ENCODE measurements at regions not wholly inside any gene's neighbourhood (a gene's known extent, or its start where the extent isn't known, plus 50 kb on each side); places are given as distances from the start of the nearest gene placed in this dataset.

DNA sequence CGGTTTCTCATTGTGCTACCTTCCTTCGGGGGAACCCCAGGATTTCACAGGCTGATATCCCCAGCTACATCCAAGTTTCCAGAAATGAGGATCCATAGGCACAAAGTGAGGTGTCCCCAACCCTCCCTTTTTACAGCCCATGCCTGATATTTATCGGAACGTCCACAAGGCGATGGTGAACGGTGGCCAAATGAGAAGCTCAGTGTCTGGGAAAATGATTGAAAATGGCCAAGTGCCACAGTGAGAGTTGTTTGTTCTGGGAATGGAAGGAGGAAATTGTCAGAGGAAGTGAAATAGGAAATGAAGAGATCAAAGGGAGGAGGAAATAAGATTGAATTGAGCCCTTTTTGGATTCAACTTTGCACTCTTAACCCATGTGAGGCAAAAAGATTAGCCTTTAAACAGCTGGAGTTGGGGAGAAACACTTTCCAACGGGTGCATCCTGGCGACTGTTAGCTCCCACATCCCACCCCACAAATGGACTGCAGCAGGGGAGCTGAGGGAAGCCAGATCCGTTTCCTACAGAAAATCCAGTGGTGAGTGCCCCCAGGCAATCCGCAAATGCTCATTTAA is 294.4 kb upstream of the IRX5 start:
- Mint-ChIP-seq H3K4me1 (ENCODE audit: low read depth in 2 of 2) (no peaks in the 10 kb centered on the region), H3K36me3 (no peaks in the 10 kb centered on the region), H3K27ac (no peak overlapping the region), H3K4me3 (no peak overlapping the region), H3K27me3 (peaks cover 0 to 14% of the 10 kb centered on the region in 2 donors), H3K9me3 (no peaks in the 10 kb centered on the region)
- DNase-seq (ENCODE audit: low spot score) (no peak), ATAC-seq (no peak)

DNA sequence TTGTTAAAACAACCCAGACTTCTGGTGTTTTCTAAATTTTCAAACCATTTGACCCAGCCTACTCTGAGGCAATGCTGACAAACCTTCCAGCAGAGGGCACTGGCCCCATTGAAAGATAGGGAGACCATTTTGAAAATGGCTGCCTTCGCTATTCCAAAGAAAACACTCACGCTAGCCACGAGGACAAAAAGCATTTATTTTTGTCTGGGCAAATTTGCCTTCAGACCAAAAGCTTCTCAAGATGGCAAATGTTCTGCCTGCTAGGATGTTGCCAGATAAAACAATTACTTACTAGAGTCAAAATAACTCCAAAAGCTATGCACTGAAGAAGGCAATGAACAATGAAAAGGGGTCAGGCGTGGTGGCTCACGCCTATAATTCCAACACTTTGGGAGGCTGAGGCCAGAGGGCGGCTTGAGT is 296.7 kb upstream of the IRX5 start:
- no peaks in the 10 kb centered on the region for H3K9me3 Mint-ChIP-seq
- H3K4me1 Mint-ChIP-seq (ENCODE audit: low read depth in 2 of 2), result no peaks in the 10 kb centered on the region
- peaks cover 0 to 14% of the 10 kb centered on the region in 2 donors for H3K27me3 Mint-ChIP-seq
- no peak for ATAC-seq
- no peak for DNase-seq (ENCODE audit: low spot score)
- H3K4me3 Mint-ChIP-seq, result no peak overlapping the region
- H3K27ac Mint-ChIP-seq, result no peak overlapping the region
- H3K36me3 Mint-ChIP-seq, result no peaks in the 10 kb centered on the region

DNA sequence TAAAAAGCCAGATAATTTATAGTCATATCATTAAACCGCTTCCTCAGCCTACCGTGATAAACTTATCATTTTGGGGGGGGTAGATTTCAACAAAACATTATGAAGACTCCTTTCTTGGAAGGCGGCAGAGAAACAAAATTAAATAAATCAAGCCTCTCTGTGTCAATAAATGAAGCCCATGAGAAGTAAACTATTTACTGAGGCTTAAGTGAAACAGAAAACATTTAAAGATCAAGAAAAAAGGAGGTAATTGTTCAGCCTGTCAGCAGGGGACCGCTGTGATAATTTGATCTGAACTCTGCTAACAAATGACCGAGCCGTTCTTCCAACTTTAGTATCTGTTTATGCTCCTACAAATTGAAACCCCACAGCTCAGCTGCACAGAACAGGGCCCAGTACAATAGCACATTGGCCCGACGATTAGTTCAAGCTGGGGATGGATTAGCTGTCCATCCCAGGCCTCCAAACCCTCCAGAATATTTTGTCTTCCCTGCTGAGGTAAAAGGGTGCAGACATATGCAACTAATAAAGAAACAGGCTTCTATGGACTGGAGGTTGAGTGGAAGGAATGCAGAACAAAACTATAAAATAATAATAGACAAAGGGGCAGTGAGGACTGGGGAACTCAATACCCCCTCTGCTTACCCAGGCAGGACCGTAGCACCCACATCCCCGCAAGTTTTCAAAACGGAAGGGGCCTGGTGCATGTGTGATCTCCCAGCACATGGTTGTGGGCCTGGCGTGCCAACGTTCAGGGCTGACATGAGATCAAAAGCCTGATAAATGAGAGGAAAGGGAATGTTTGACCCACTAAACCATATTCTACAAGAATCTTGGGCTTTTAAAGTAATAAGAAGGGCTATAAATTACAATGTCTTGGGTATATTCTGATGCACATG is 298.1 kb upstream of the IRX5 start:
- DNase-seq (ENCODE audit: low spot score), result no peak
- Mint-ChIP-seq H3K9me3 (peaks cover 4% of the 10 kb centered on the region), H3K27me3 (peaks cover 3 to 21% of the 10 kb centered on the region in 2 donors), H3K36me3 (no peaks in the 10 kb centered on the region), H3K4me3 (no peak overlapping the region), H3K4me1 (ENCODE audit: low read depth in 2 of 2) (no peaks in the 10 kb centered on the region), H3K27ac (no peak overlapping the region)
- ATAC-seq, result no peak

- ATAC-seq, result no peak
- Mint-ChIP-seq H3K36me3 (no peaks in the 10 kb centered on the region), H3K9me3 (peaks cover 4% of the 10 kb centered on the region), H3K27me3 (peaks cover 3 to 21% of the 10 kb centered on the region in 2 donors), H3K27ac (no peak overlapping the region), H3K4me1 (ENCODE audit: low read depth in 2 of 2) (no peaks in the 10 kb centered on the region), H3K4me3 (no peak overlapping the region)
- no peak for DNase-seq (ENCODE audit: low spot score)
These were observed 298.9 kb upstream of the IRX5 start for GRCh38 chr16:54631782-54632181.

- no peaks in the 10 kb centered on the region for H3K36me3 Mint-ChIP-seq
- H3K27ac Mint-ChIP-seq, result no peak overlapping the region
- DNase-seq (ENCODE audit: low spot score) (no peak), ATAC-seq (no peak)
- no peak overlapping the region for H3K4me3 Mint-ChIP-seq
- H3K27me3 Mint-ChIP-seq, result peaks cover 3 to 14% of the 10 kb centered on the region in 2 donors
- H3K4me1 Mint-ChIP-seq (ENCODE audit: low read depth in 2 of 2), result no peaks in the 10 kb centered on the region
- peaks cover 4% of the 10 kb centered on the region for H3K9me3 Mint-ChIP-seq
These were observed 300.2 kb upstream of the IRX5 start for GRCh38 chr16:54630284-54630967.

DNA sequence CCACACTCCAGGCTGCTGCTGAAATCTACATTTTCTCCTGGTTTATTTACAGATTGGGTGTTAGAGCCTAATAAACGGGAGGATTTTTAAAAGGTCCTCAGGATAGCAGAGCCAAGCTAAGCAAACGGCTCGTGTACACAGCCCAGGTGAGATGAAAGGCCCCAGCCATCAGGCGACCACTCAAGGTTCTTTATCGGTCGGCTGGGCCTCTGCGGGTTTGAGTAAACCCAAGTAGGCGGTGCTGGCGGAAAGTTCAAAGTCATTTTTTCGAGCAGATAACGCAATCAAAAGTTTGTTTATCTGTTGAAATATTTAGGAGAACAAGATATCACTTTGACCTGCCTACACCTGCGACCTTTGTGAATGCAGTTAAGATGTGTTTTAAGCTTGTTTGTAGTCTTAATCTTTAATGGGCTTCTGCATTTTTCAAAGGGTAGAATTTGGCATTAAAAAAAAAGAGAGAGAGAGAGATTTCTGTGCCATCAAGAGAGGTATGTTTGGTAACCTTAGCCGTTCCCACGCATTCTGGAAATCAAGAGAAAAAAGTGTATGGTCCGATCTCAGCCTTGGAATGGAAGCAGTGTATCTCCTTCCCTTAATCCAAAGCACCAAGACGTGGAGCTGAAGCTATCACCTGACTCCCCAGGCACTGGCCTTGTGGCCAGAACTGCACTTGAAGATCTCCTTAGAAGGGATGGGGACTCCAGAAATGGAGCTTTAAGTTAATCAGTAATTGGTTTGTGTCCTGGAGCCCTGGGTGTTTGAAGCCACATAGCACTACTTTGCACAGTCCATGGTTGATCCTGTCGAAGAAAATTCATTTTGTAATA is 301.7 kb upstream of the IRX5 start:
- H3K4me3 Mint-ChIP-seq, result no peak overlapping the region
- ATAC-seq, result no peak
- H3K27ac Mint-ChIP-seq, result no peak overlapping the region
- peaks cover 3 to 14% of the 10 kb centered on the region in 2 donors for H3K27me3 Mint-ChIP-seq
- peaks cover 4% of the 10 kb centered on the region for H3K9me3 Mint-ChIP-seq
- H3K4me1 Mint-ChIP-seq (ENCODE audit: low read depth in 2 of 2), result no peaks in the 10 kb centered on the region
- no peak for DNase-seq (ENCODE audit: low spot score)
- H3K36me3 Mint-ChIP-seq, result no peaks in the 10 kb centered on the region

DNA sequence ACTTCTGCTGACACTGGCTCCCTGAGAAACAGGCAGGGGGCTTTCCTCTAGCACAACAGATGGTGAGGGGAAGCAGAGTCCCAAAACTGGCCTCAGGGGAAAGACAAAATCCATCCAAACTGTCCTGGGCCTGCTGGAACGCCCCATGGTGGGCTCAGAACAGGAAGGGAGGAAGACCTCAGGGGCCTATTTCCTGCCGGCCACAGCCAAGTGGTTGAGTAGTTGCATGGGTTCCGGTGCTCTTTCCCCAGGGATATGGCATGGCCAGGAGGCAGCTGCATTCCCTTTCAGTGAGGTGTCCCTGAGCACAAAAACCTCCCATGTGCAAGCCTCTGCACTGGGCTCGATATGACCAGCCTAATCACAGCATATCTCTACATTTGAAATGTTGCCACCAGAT is 303.0 kb upstream of the IRX5 start:
- Mint-ChIP-seq H3K4me1 (ENCODE audit: low read depth in 2 of 2) (no peaks in the 10 kb centered on the region), H3K27me3 (peaks cover 3 to 14% of the 10 kb centered on the region in 2 donors)
- ATAC-seq, result no peak

DNA sequence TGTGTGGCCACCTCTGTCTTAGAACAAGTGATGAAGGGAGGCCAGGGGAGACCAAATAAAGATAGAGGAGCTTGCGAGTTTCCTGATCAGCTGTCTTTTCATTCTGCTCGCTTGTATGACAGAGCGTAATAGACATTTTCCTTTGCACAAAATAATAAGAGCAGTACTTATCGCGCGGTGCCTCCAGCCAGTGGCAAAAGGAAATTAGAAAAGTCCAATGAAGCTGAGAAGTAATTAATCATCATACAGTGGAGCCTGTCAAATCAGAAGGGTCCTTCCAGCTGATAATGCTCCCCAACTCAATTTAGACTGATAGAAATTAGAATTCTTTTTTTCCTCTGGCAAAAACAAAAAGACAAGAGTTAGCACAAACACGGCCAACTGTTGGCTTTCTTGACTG is 307.0 kb upstream of the IRX5 start:
- ATAC-seq (no peak), DNase-seq (ENCODE audit: low spot score) (no peak)
- Mint-ChIP-seq H3K4me1 (ENCODE audit: low read depth in 2 of 2) (no peaks in the 10 kb centered on the region), H3K36me3 (no peaks in the 10 kb centered on the region), H3K9me3 (peaks cover 4% of the 10 kb centered on the region), H3K4me3 (no peak overlapping the region), H3K27me3 (peaks cover 3 to 5% of the 10 kb centered on the region in 2 donors), H3K27ac (no peak overlapping the region)

More for the DNA sequence above, 303.0 kb upstream of the IRX5 start:
- H3K4me3 Mint-ChIP-seq, result no peak overlapping the region
- no peak for DNase-seq (ENCODE audit: low spot score)
- no peak overlapping the region for H3K27ac Mint-ChIP-seq
- no peaks in the 10 kb centered on the region for H3K36me3 Mint-ChIP-seq
- H3K9me3 Mint-ChIP-seq, result peaks cover 4% of the 10 kb centered on the region

- Mint-ChIP-seq H3K9me3 (no peaks in the 10 kb centered on the region), H3K27ac (no peak overlapping the region), H3K4me3 (no peak overlapping the region), H3K27me3 (no peaks in the 10 kb centered on the region), H3K4me1 (ENCODE audit: low read depth in 2 of 2) (no peaks in the 10 kb centered on the region), H3K36me3 (no peaks in the 10 kb centered on the region)
- DNase-seq (ENCODE audit: low spot score), result no peak
- no peak for ATAC-seq
These were observed 310.5 kb upstream of the IRX5 start for GRCh38 chr16:54620197-54620596.

- Mint-ChIP-seq H3K4me3 (no peak overlapping the region), H3K27me3 (no peaks in the 10 kb centered on the region), H3K9me3 (no peaks in the 10 kb centered on the region), H3K36me3 (no peaks in the 10 kb centered on the region), H3K27ac (no peak overlapping the region), H3K4me1 (ENCODE audit: low read depth in 2 of 2) (no peaks in the 10 kb centered on the region)
- ATAC-seq (no peak), DNase-seq (ENCODE audit: low spot score) (no peak)
These were observed 314.1 kb upstream of the IRX5 start for GRCh38 chr16:54616610-54617009.

GRCh38 chr16:54605536-54606066 is 319.0 kb upstream of the IRX3 start:
- ATAC-seq, result no peak
- H3K9me3 Mint-ChIP-seq, result peaks cover 8% of the 10 kb centered on the region
- H3K4me3 Mint-ChIP-seq, result no peak overlapping the region
- H3K36me3 Mint-ChIP-seq, result peaks cover 13% of the 10 kb centered on the region
- H3K4me1 Mint-ChIP-seq (ENCODE audit: low read depth in 2 of 2), result no peaks in the 10 kb centered on the region
- DNase-seq (ENCODE audit: low spot score), result no peak
- H3K27ac Mint-ChIP-seq, result no peak overlapping the region
- no peaks in the 10 kb centered on the region for H3K27me3 Mint-ChIP-seq

DNA sequence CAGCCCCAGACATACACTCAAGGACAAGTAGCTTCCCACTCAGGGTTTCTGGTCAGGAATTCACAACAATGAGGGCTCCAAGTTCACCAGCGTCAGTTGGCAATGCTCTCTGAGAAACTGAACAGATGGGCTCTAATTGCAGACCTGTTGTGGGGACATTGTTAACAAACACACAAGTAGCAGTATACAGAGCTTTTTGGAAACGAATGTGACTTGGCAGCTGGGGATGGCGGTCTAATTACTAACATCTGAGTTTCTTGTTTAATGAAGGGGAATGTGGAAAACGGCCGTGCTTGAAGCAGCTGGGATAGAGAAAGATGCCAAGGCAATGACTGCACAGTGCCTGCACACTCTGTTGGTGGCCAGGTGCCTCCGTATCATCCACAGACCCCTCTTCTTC is 316.1 kb upstream of the IRX3 start:
- Mint-ChIP-seq H3K4me3 (no peak overlapping the region), H3K27me3 (no peaks in the 10 kb centered on the region), H3K9me3 (peaks cover 8% of the 10 kb centered on the region), H3K4me1 (ENCODE audit: low read depth in 2 of 2) (no peaks in the 10 kb centered on the region), H3K36me3 (peaks cover 13% of the 10 kb centered on the region), H3K27ac (no peak overlapping the region)
- ATAC-seq (no peak), DNase-seq (ENCODE audit: low spot score) (no peak)

DNA sequence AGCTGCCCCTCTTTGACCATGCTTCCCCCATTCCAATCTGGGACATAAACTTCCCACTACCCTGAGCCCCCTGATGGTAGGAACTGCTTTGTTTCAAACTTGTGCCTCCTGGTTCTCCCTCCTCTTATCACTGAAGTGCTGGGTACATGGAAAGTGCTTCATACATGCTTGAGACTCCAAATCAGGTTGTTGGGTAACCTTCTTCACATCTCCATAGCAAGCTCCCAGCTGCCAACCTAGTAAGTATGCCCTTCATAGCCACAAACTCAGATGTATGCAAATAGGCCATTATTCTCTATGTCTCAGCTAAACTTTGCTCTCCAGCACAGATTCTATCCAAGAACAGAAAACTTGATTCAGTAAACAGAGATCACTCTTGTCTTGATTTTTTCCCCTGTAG is 310.6 kb upstream of the IRX3 start:
- Mint-ChIP-seq H3K36me3 (no peaks in the 10 kb centered on the region), H3K27me3 (peaks cover 15 to 16% of the 10 kb centered on the region in 2 donors), H3K9me3 (no peaks in the 10 kb centered on the region), H3K4me3 (no peak overlapping the region), H3K27ac (no peak overlapping the region), H3K4me1 (ENCODE audit: low read depth in 2 of 2) (no peaks in the 10 kb centered on the region)
- no peak for DNase-seq (ENCODE audit: low spot score)
- no peak for ATAC-seq

All from natural killer cell treated with Interleukin-12 subunit alpha and Interleukin-12 subunit beta and Interleukin-15 and Interleukin-18, amount 100 ng/mL, for 72 hours (primary cell).